ENCODE measurements at regions not wholly inside any gene's neighbourhood (a gene's known extent, or its start where the extent isn't known, plus 50 kb on each side); places are given as distances from the start of the nearest gene placed in this dataset.
A peak's percentile ranks its signal among the peaks of the same experiment; 100 is the strongest.

DNA sequence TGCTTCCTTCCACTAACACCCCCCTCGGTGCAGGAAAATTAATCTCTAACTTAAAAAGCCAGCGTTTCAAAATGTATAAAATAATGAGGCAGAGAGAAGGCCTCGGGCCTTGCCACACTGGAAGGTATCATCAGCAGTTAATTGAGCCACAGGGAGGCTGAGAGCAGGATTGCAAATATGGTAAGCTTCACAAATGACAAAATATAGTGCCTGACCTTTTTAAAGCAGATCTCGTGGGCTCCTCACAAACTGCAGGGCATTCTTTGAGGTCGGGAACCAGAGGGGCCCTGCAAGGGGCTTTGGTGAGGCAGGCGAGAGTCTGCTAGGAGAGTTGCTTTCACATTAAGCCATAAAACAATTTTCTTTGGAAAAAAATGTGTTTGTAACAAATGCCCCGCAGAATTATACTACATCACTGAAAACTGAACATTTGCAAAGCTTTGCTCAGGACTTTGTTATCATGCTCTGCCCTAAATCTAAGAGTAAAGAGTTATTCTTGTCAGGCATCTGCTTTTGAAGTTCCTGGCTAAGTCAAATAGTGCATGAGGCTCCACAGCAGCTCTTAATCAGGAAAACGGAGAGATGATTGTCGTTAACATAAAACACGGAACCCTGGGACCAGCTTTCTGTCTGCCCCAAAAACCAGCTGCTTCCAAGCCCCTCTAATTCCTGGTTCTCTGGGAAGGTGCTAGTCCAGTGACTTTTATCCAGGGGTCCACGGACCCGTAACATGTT, 61.4 kb upstream of the SYT13 start:
- Mint-ChIP-seq H3K9me3 (no peaks in the 10 kb centered on the region), H3K27ac (no peak overlapping the region), H3K36me3 (no peaks in the 10 kb centered on the region), H3K4me3 (no peak overlapping the region), H3K27me3 (ENCODE audit: low read depth) (no peaks in the 10 kb centered on the region), H3K4me1 (peaks cover 57% of the 10 kb centered on the region)
- POLR2A ChIA-PET, result no interaction called here
- TF ChIP-seq MYBL2 (CRISPR knock-in tag; IDR thresholded peaks at IDR 0.05) (no peak), SMAD4 (CRISPR knock-in tag; IDR thresholded peaks at IDR 0.05) (no peak)
- DNase-seq (ENCODE audit: low spot score), result no peak
- CTCF ChIA-PET, result interaction anchor here (0.5 to 1.8 kb wide), 6 partner anchors 24 to 424 kb away, joined by 3 to 7 read pairs (median 4); no protein-coding TSS in a partner anchor
- 0 out of 2 replicates have a peak, but pooled peaks have one; percentile 39 for ATAC-seq

DNA sequence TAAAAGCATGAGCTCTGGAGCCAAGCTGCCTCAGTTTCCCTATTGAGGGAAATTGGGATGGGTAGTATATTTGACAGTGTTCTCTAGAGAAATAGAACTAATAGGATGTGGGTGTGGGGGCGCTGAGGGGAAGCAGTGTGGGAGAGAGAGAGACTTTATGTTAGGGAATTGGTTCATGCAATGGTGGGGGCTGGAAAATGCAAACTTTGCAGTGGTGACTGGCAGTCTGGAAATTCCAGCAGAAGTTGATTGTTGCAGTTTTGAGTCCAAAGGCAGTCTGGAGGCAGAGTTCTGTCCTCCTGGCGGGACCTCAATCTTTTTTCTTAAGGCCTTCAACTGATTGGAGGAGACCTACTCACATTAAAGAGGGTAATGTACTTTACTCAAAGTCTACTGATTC, 59.4 kb upstream of the SYT13 start:
- no peaks in the 10 kb centered on the region for H3K27me3 Mint-ChIP-seq (ENCODE audit: low read depth)
- TF ChIP-seq ZNF121 (CRISPR knock-in tag; IDR thresholded peaks at IDR 0.05), result no peak
- TF ChIP-seq, protein P1, sequence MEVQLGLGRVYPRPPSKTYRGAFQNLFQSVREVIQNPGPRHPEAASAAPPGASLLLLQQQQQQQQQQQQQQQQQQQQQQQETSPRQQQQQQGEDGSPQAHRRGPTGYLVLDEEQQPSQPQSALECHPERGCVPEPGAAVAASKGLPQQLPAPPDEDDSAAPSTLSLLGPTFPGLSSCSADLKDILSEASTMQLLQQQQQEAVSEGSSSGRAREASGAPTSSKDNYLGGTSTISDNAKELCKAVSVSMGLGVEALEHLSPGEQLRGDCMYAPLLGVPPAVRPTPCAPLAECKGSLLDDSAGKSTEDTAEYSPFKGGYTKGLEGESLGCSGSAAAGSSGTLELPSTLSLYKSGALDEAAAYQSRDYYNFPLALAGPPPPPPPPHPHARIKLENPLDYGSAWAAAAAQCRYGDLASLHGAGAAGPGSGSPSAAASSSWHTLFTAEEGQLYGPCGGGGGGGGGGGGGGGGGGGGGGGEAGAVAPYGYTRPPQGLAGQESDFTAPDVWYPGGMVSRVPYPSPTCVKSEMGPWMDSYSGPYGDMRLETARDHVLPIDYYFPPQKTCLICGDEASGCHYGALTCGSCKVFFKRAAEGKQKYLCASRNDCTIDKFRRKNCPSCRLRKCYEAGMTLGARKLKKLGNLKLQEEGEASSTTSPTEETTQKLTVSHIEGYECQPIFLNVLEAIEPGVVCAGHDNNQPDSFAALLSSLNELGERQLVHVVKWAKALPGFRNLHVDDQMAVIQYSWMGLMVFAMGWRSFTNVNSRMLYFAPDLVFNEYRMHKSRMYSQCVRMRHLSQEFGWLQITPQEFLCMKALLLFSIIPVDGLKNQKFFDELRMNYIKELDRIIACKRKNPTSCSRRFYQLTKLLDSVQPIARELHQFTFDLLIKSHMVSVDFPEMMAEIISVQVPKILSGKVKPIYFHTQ (CRISPR knock-in tag; IDR thresholded peaks at IDR 0.05), result no peak
- no peak for DNase-seq (ENCODE audit: low spot score)
- H3K4me3 Mint-ChIP-seq, result no peak overlapping the region
- CTCF ChIA-PET, result no interaction called here
- ATAC-seq, result no peak
- H3K36me3 Mint-ChIP-seq, result no peaks in the 10 kb centered on the region
- H3K9me3 Mint-ChIP-seq, result no peaks in the 10 kb centered on the region
- POLR2A ChIA-PET, result no interaction called here
- H3K27ac Mint-ChIP-seq, result no peak overlapping the region
- H3K4me1 Mint-ChIP-seq, result peaks cover 54% of the 10 kb centered on the region

DNA sequence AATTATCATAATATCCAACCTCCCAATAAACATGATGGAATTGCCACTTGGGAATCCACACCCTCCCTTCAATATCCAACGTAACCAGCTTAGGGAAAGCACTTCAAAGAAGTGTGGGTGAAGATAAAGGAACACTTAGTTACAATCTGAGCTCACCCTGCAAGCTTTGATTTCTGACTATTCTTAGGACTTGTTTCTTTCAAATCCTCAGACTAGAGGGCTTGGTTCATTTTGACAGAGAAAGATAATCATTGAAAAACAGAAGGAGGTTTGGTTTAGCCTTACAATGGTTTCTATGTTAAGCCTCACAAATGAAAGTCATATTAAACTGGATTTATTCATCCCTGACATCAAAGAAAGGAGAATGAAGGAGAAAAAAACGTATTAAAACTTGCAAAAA, 57.9 kb upstream of the SYT13 start:
- DNase-seq (ENCODE audit: low spot score), result no peak
- no peak overlapping the region for H3K4me3 Mint-ChIP-seq
- POLR2A ChIA-PET, result no interaction called here
- no peaks in the 10 kb centered on the region for H3K27me3 Mint-ChIP-seq (ENCODE audit: low read depth)
- no peak for ATAC-seq
- H3K36me3 Mint-ChIP-seq, result no peaks in the 10 kb centered on the region
- no peaks in the 10 kb centered on the region for H3K9me3 Mint-ChIP-seq
- CTCF ChIA-PET, result interaction anchor here (0.8 to 2.0 kb wide), 2 partner anchors 27 to 428 kb away, joined by 4 to 5 read pairs; no protein-coding TSS in a partner anchor
- H3K4me1 Mint-ChIP-seq, result peaks cover 63% of the 10 kb centered on the region
- no peak overlapping the region for H3K27ac Mint-ChIP-seq
- TF ChIP-seq ZBTB21 (CRISPR knock-in tag; IDR thresholded peaks at IDR 0.05; ENCODE audit: borderline replicate concordance), result no peak
- TF ChIP-seq, protein P2, sequence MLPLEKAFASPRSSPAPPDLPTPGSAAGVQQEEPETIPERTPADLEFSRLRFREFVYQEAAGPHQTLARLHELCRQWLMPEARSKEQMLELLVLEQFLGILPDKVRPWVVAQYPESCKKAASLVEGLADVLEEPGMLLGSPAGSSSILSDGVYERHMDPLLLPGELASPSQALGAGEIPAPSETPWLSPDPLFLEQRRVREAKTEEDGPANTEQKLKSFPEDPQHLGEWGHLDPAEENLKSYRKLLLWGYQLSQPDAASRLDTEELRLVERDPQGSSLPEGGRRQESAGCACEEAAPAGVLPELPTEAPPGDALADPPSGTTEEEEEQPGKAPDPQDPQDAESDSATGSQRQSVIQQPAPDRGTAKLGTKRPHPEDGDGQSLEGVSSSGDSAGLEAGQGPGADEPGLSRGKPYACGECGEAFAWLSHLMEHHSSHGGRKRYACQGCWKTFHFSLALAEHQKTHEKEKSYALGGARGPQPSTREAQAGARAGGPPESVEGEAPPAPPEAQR (CRISPR knock-in tag; IDR thresholded peaks at IDR 0.05), result no peak
- no peak for TF ChIP-seq NR3C1 (CRISPR knock-in tag; conservative IDR thresholded peaks at IDR 0.05; ENCODE audit: low read depth)
- TF ChIP-seq MYBL2 (CRISPR knock-in tag; IDR thresholded peaks at IDR 0.05), result no peak
- TF ChIP-seq, protein P3, sequence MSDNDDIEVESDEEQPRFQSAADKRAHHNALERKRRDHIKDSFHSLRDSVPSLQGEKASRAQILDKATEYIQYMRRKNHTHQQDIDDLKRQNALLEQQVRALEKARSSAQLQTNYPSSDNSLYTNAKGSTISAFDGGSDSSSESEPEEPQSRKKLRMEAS (CRISPR knock-in tag; IDR thresholded peaks at IDR 0.05), result no peak
- no peak for TF ChIP-seq ZNF138 (CRISPR knock-in tag; conservative IDR thresholded peaks at IDR 0.05)
- TF ChIP-seq, protein P4, sequence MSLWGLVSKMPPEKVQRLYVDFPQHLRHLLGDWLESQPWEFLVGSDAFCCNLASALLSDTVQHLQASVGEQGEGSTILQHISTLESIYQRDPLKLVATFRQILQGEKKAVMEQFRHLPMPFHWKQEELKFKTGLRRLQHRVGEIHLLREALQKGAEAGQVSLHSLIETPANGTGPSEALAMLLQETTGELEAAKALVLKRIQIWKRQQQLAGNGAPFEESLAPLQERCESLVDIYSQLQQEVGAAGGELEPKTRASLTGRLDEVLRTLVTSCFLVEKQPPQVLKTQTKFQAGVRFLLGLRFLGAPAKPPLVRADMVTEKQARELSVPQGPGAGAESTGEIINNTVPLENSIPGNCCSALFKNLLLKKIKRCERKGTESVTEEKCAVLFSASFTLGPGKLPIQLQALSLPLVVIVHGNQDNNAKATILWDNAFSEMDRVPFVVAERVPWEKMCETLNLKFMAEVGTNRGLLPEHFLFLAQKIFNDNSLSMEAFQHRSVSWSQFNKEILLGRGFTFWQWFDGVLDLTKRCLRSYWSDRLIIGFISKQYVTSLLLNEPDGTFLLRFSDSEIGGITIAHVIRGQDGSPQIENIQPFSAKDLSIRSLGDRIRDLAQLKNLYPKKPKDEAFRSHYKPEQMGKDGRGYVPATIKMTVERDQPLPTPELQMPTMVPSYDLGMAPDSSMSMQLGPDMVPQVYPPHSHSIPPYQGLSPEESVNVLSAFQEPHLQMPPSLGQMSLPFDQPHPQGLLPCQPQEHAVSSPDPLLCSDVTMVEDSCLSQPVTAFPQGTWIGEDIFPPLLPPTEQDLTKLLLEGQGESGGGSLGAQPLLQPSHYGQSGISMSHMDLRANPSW (CRISPR knock-in tag; conservative IDR thresholded peaks at IDR 0.05; ENCODE audit: low read depth), result no peak
- TF ChIP-seq, protein P5, sequence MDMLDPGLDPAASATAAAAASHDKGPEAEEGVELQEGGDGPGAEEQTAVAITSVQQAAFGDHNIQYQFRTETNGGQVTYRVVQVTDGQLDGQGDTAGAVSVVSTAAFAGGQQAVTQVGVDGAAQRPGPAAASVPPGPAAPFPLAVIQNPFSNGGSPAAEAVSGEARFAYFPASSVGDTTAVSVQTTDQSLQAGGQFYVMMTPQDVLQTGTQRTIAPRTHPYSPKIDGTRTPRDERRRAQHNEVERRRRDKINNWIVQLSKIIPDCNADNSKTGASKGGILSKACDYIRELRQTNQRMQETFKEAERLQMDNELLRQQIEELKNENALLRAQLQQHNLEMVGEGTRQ (CRISPR knock-in tag; IDR thresholded peaks at IDR 0.05), result no peak
- TF ChIP-seq ETV6 (CRISPR knock-in tag; IDR thresholded peaks at IDR 0.05), result no peak
- TF ChIP-seq SMAD3 (CRISPR knock-in tag; IDR thresholded peaks at IDR 0.05; ENCODE audit: borderline replicate concordance), result no peak
- TF ChIP-seq KAT7 (CRISPR knock-in tag; IDR thresholded peaks at IDR 0.05; ENCODE audit: borderline replicate concordance), result no peak
- TF ChIP-seq ZNF232 (CRISPR knock-in tag; IDR thresholded peaks at IDR 0.05), result no peak
- no peak for TF ChIP-seq ZNF121 (CRISPR knock-in tag; IDR thresholded peaks at IDR 0.05)
- no peak for TF ChIP-seq RELA (CRISPR knock-in tag; IDR thresholded peaks at IDR 0.05; ENCODE audit: borderline replicate concordance)
- no peak for TF ChIP-seq ZNF219 (CRISPR knock-in tag; IDR thresholded peaks at IDR 0.05; ENCODE audit: borderline replicate concordance)
- no peak for TF ChIP-seq TEAD1 (CRISPR knock-in tag; IDR thresholded peaks at IDR 0.05)
- TF ChIP-seq, protein P6, sequence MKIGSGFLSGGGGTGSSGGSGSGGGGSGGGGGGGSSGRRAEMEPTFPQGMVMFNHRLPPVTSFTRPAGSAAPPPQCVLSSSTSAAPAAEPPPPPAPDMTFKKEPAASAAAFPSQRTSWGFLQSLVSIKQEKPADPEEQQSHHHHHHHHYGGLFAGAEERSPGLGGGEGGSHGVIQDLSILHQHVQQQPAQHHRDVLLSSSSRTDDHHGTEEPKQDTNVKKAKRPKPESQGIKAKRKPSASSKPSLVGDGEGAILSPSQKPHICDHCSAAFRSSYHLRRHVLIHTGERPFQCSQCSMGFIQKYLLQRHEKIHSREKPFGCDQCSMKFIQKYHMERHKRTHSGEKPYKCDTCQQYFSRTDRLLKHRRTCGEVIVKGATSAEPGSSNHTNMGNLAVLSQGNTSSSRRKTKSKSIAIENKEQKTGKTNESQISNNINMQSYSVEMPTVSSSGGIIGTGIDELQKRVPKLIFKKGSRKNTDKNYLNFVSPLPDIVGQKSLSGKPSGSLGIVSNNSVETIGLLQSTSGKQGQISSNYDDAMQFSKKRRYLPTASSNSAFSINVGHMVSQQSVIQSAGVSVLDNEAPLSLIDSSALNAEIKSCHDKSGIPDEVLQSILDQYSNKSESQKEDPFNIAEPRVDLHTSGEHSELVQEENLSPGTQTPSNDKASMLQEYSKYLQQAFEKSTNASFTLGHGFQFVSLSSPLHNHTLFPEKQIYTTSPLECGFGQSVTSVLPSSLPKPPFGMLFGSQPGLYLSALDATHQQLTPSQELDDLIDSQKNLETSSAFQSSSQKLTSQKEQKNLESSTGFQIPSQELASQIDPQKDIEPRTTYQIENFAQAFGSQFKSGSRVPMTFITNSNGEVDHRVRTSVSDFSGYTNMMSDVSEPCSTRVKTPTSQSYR (CRISPR knock-in tag; IDR thresholded peaks at IDR 0.05), result no peak
